ENCODE measurements at regions not wholly inside any gene's neighbourhood (a gene's known extent, or its start where the extent isn't known, plus 50 kb on each side); places are given as distances from the start of the nearest gene placed in this dataset.

DNA sequence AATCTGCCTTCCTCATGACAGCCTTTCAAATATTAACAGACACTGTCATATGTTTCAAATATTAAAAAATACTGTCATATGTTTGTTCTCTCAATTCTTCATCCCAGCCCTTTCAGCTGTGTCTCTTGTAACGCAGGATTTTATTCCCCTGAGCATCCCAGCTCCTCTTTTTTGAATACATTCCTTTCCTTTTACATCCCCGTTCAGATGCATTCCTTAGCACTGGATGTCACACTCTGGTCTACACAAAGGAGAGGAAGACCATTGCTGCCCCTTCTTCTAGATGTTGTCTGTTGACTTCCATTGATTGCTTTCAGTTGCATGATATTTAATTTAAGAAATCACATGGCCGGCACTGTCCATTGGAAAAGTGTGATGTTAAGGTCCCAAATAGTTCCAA lies 117.4 kb upstream of the PAXBP1 start:
- intact Hi-C loops (cut with DNase I) = no loop called here
- ATAC-seq = no peak
- TF ChIP-seq, protein P1, sequence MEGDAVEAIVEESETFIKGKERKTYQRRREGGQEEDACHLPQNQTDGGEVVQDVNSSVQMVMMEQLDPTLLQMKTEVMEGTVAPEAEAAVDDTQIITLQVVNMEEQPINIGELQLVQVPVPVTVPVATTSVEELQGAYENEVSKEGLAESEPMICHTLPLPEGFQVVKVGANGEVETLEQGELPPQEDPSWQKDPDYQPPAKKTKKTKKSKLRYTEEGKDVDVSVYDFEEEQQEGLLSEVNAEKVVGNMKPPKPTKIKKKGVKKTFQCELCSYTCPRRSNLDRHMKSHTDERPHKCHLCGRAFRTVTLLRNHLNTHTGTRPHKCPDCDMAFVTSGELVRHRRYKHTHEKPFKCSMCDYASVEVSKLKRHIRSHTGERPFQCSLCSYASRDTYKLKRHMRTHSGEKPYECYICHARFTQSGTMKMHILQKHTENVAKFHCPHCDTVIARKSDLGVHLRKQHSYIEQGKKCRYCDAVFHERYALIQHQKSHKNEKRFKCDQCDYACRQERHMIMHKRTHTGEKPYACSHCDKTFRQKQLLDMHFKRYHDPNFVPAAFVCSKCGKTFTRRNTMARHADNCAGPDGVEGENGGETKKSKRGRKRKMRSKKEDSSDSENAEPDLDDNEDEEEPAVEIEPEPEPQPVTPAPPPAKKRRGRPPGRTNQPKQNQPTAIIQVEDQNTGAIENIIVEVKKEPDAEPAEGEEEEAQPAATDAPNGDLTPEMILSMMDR (IDR thresholded peaks at IDR 0.05) = no peak
- Histone ChIP-seq H3K27ac (no peak overlapping the region), H3K9me3 (no peaks in the 10 kb centered on the region), H3K27me3 (no peaks in the 10 kb centered on the region), H3K4me1 (no peaks in the 10 kb centered on the region), H3K4me3 (no peak overlapping the region), H3K36me3 (no peaks in the 10 kb centered on the region)
- 68 to 71% methylated on average over 3 of the region's 3 CpGs for WGBS, 2 donors
- FAIRE-seq = no peak
- no peak for DNase-seq

DNA sequence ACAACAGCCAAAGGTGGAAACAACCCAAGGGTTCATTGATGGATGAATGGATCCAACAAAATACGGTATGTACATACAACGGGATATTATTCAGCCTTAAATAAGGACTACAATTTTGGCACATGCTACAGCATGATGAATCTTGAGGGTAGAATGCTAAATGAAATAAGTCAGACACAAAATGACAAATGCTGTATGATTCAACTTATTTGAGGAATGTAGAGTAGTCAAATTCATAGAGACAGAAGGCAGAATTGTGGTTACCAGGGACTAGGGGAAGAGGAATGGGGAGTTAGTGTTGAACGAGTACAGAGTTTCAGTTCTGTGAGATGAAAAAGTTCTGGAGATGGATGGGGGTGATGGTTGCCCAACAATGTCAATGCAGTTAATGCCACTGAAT lies 118.0 kb upstream of the PAXBP1 start:
- intact Hi-C loops (cut with DNase I) = no loop called here
- TF ChIP-seq, protein P1 (IDR thresholded peaks at IDR 0.05) = no peak
- H3K4me3 ChIP-seq = no peak overlapping the region
- H3K27ac ChIP-seq = no peak overlapping the region
- 79 to 89% methylated on average over 3 of the region's 3 CpGs for WGBS, 2 donors
- ATAC-seq (no peak), FAIRE-seq (no peak), DNase-seq (no peak)
- no peaks in the 10 kb centered on the region for H3K27me3 ChIP-seq
- H3K9me3 ChIP-seq = no peaks in the 10 kb centered on the region
- H3K36me3 ChIP-seq = no peaks in the 10 kb centered on the region
- H3K4me1 ChIP-seq = no peaks in the 10 kb centered on the region

DNA sequence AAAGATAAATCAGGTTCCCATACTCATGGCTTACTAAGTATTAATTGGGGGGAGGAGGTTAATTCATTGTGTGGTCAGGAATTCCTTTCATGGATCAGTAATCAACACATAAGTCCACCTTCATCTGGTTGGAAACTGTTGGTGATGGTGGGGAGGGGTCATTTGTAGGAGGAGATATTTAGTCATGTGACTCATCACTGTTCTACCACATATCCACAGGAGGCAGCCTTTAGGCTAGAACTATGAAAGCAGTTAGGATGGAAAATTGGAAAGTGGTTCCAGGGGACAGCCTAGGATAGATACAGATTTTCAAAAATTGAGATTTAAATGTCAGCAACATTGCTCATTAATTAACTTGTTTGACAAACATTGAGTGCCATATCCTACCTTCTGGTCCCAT lies 122.8 kb upstream of the PAXBP1 start:
- H3K27ac ChIP-seq = no peak overlapping the region
- no peak for ATAC-seq
- no peaks in the 10 kb centered on the region for H3K4me1 ChIP-seq
- DNase-seq = no peak
- no peak for FAIRE-seq
- intact Hi-C loops (cut with DNase I) = no loop called here
- H3K27me3 ChIP-seq = no peaks in the 10 kb centered on the region
- no peak overlapping the region for H3K4me3 ChIP-seq
- no peaks in the 10 kb centered on the region for H3K9me3 ChIP-seq
- H3K36me3 ChIP-seq = no peaks in the 10 kb centered on the region
- TF ChIP-seq, protein P1 (IDR thresholded peaks at IDR 0.05) = no peak

DNA sequence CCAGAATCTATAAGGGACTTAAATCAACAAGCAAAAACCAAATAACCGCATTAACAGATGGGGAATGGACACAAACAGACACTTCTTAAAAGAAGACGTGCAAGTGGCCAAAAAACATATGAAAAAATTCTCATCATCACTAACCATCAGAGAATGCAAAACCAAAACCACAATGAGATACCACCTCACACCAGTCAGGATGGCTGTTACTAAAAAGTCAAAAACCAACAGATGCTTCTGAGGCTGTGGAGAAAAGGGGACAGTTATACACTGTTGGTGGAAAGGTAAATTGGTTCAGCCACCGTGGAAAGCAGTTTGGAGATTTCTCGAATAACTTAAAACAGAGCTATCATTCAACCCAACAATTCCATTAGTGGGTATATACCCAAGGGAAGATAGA lies 124.9 kb upstream of the OLIG2 start:
- TF ChIP-seq, protein P1 (IDR thresholded peaks at IDR 0.05) = no peak
- FAIRE-seq = no peak
- Histone ChIP-seq H3K27me3 (no peaks in the 10 kb centered on the region), H3K4me1 (no peaks in the 10 kb centered on the region), H3K4me3 (no peak overlapping the region), H3K9me3 (no peaks in the 10 kb centered on the region), H3K27ac (no peak overlapping the region), H3K36me3 (no peaks in the 10 kb centered on the region)
- intact Hi-C loops (cut with DNase I) = no loop called here
- ATAC-seq = no peak
- WGBS, 2 donors = 68 to 75% methylated on average over 4 of the region's 4 CpGs
- DNase-seq = no peak

DNA sequence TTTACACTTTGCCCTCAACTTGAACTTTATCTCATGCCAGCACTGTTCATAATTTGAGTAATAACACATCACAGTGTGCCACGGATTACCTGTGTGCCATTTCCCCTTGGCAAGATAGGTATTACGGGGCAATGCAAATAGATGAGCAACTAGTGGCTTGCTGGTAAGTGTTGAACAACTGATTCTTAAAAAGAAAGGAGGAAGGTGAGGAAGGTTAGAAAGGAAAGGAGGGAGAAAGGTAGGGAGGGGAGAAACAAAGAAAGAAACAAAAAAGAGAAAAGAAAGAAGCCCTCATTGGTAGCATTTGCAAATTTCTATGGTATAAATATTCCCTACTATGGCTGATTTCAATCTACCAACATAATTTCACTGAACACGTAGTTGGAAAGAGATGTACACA lies 118.2 kb upstream of the OLIG2 start:
- no peak for ATAC-seq
- 58 to 79% methylated on average over 3 of the region's 3 CpGs for WGBS, 2 donors
- DNase-seq = no peak
- no peak for FAIRE-seq
- intact Hi-C loops (cut with DNase I) = no loop called here
- Histone ChIP-seq H3K4me1 (no peaks in the 10 kb centered on the region), H3K4me3 (no peak overlapping the region), H3K9me3 (no peaks in the 10 kb centered on the region), H3K27me3 (no peaks in the 10 kb centered on the region), H3K36me3 (no peaks in the 10 kb centered on the region), H3K27ac (no peak overlapping the region)
- TF ChIP-seq, protein P1 (IDR thresholded peaks at IDR 0.05) = no peak
